Neural crest cell (in vitro differentiated cells): ENCODE measurements at regions not wholly inside any gene's neighbourhood (a gene's known extent, or its start where the extent isn't known, plus 50 kb on each side); places are given as distances from the start of the nearest gene placed in this dataset.

Source experiments
- DNase-seq: peaks from one replicate; pipeline ENCODE4 v3.0.0; 2021; ENCODE audit warnings: low read depth, mixed read lengths, low spot score
- H3K27ac Mint-ChIP-seq: one replicate; pipeline ENCODE4 v1.8.0; 2021; ENCODE audit warnings: mild to moderate bottlenecking, mixed read lengths; ENCODE audit not compliant: unreplicated experiment
- H3K27me3 Mint-ChIP-seq: 2 replicates; pipeline ENCODE4 v1.8.0; 2021; ENCODE audit warnings: low read depth, mild to moderate bottlenecking, mixed read lengths
- H3K36me3 Mint-ChIP-seq: 2 replicates; pipeline ENCODE4 v1.8.0; 2021; ENCODE audit warnings: low read depth, mild to moderate bottlenecking, mixed read lengths
- H3K4me1 Mint-ChIP-seq: 2 replicates; pipeline ENCODE4 v1.8.0; 2021; ENCODE audit warnings: mixed read lengths
- H3K4me3 Mint-ChIP-seq: one replicate; pipeline ENCODE4 v1.8.0; 2021; ENCODE audit warnings: mild to moderate bottlenecking, mixed read lengths
- H3K9me3 Mint-ChIP-seq: 2 replicates; pipeline ENCODE4 v1.8.0; 2021; ENCODE audit warnings: mixed read lengths
- CTCF ChIP-seq: fragments of 200-600 bp; sonication (generic); conservative IDR thresholded peaks from 2 replicates; pipeline ENCODE4 v1.5.0; 2021; ENCODE audit warnings: antibody characterized with exemption, mild to moderate bottlenecking

GRCh38 chr2:190805126-190805525 is 75.5 kb upstream of the GLS start:
- H3K9me3 Mint-ChIP-seq, result no peaks in the 10 kb centered on the region
- H3K4me3 Mint-ChIP-seq, result no peak overlapping the region
- TF ChIP-seq CTCF, result no peak
- no peak for DNase-seq
- H3K36me3 Mint-ChIP-seq, result no peaks in the 10 kb centered on the region
- peaks cover under 1% of the 10 kb centered on the region for H3K27me3 Mint-ChIP-seq
- H3K4me1 Mint-ChIP-seq, result peaks cover 9% of the 10 kb centered on the region
- no peak overlapping the region for H3K27ac Mint-ChIP-seq

GRCh38 chr2:190805843-190806242 is 74.8 kb upstream of the GLS start:
- Mint-ChIP-seq H3K9me3 (no peaks in the 10 kb centered on the region), H3K27me3 (peaks cover 2% of the 10 kb centered on the region), H3K4me1 (peaks cover 9% of the 10 kb centered on the region), H3K27ac (no peak overlapping the region), H3K4me3 (no peak overlapping the region), H3K36me3 (no peaks in the 10 kb centered on the region)
- no peak for TF ChIP-seq CTCF
- no peak for DNase-seq

GRCh38 chr2:190807886-190808285 is 72.7 kb upstream of the GLS start:
- no peak for TF ChIP-seq CTCF

GRCh38 chr2:190809139-190809764 is 71.4 kb upstream of the GLS start:
- Mint-ChIP-seq H3K4me1 (no peaks in the 10 kb centered on the region), H3K9me3 (no peaks in the 10 kb centered on the region), H3K36me3 (no peaks in the 10 kb centered on the region), H3K27ac (no peak overlapping the region), H3K4me3 (no peak overlapping the region), H3K27me3 (peaks cover 2% of the 10 kb centered on the region)
- TF ChIP-seq CTCF, result no peak
- DNase-seq, result no peak

More at GRCh38 chr2:190807886-190808285, 72.7 kb upstream of the GLS start:
- no peak for DNase-seq
- Mint-ChIP-seq H3K9me3 (no peaks in the 10 kb centered on the region), H3K27me3 (peaks cover 2% of the 10 kb centered on the region), H3K4me1 (no peaks in the 10 kb centered on the region), H3K4me3 (no peak overlapping the region), H3K27ac (no peak overlapping the region), H3K36me3 (no peaks in the 10 kb centered on the region)

GRCh38 chr2:190809876-190810525 is 70.6 kb upstream of the GLS start:
- no peak for TF ChIP-seq CTCF
- Mint-ChIP-seq H3K27me3 (peaks cover 2% of the 10 kb centered on the region), H3K4me3 (no peak overlapping the region), H3K36me3 (no peaks in the 10 kb centered on the region), H3K4me1 (no peaks in the 10 kb centered on the region), H3K9me3 (no peaks in the 10 kb centered on the region), H3K27ac (peak overlapping the region; percentile 44)
- DNase-seq, result no peak
